H1 (cell line): ENCODE measurements at regions not wholly inside any gene's neighbourhood (a gene's known extent, or its start where the extent isn't known, plus 50 kb on each side); places are given as distances from the start of the nearest gene placed in this dataset.

Experiments
- CTBP2 ChIP-seq: IDR thresholded peaks from 2 replicates; pipeline ENCODE4 v1.7.0; 2011; ENCODE audit warnings: borderline replicate concordance, mild to moderate bottlenecking, moderate library complexity, mixed read lengths, low read length; ENCODE audit not compliant: insufficient read depth, insufficient read length
- JUND ChIP-seq: IDR thresholded peaks from 2 replicates; pipeline ENCODE4 v1.6.1; 2011; ENCODE audit warnings: mild to moderate bottlenecking, improper control_type of control experiment, low read length
- PHF8 ChIP-seq: fragments of 200-600 bp; sonication (generic); conservative IDR thresholded peaks from 2 replicates; pipeline ENCODE4 v1.7.1; 2012; ENCODE audit warnings: low read depth, mild to moderate bottlenecking, inconsistent platforms, low read length, moderate library complexity
- POU5F1 ChIP-seq: IDR thresholded peaks from 2 replicates; pipeline ENCODE4 v1.6.1; 2011; ENCODE audit warnings: low read depth, mild to moderate bottlenecking, low read length, moderate library complexity
- SUZ12 ChIP-seq: fragments of 200-600 bp; sonication (generic); IDR thresholded peaks from 2 replicates; pipeline ENCODE4 v1.6.1; 2012; ENCODE audit warnings: mild to moderate bottlenecking, inconsistent platforms, low read length, moderate library complexity, mixed read lengths
- TCF12 ChIP-seq: IDR thresholded peaks from 2 replicates; pipeline ENCODE4 v1.6.1; 2011; ENCODE audit warnings: low read depth, mild to moderate bottlenecking, low read length

DNA sequence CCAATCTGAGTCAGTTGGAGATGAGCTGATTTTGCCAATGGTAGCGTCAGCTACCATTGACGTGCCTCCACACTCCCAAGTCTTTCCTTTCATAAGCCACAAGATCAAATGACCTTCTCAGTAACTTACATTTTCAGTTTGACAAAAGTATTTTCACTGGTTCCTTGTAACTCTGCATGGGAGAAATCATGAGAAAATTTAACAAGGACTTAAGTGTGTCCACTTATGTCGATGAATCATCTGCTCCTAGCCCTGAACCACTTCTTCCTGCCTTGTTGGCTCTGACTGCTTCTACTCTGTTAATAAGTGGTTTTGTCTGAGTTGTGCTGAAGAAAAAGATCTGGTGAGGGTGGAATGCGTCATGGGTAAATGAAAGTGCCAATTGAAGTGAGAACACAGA lies 101.2 kb downstream of the NFKBIZ start (continued):
- no peak for TF ChIP-seq CTBP2
- TF ChIP-seq JUND, result no peak
- TF ChIP-seq POU5F1, result no peak
- no peak for TF ChIP-seq PHF8
- no peak for TF ChIP-seq SUZ12
- no peak for TF ChIP-seq TCF12
